GM21619 (cell line): ENCODE measurements at regions not wholly inside any gene's neighbourhood (a gene's known extent, or its start where the extent isn't known, plus 50 kb on each side); places are given as distances from the start of the nearest gene placed in this dataset.
"Not testable (repeated sequence)": the region's sequence is repeated elsewhere in the genome, so short reads cannot be mapped to it uniquely, and the experiment has no call there.

ENCODE experiments used
- ATAC-seq: cut with Tn5 transposase; IDR thresholded peaks from one replicate; pipeline ENCODE4 v1.9.1; 2021; ENCODE audit not compliant: unreplicated experiment

- ATAC-seq: no peak
Measured at GRCh38 chr3:152658977-152659720, 175.8 kb upstream of the P2RY1 start.

DNA sequence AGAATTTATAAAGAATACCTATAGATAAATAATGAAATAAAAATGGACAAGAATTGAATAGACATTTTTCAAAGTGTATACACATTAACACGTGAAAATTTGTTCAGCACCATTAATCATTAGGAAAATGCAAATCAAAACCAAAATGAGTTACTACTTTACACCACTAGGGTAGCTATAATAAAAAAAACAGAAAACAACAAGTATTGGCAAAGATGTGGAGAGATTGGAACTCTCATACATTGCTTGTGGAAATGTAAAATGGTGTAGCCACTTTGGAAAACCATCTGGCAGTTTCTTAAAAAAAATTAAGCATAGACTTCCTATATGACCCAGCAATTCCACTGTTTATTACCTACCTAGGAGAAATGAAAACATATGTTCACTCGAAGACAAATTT lies 172.8 kb upstream of the P2RY1 start:
- ATAC-seq: no peak

DNA sequence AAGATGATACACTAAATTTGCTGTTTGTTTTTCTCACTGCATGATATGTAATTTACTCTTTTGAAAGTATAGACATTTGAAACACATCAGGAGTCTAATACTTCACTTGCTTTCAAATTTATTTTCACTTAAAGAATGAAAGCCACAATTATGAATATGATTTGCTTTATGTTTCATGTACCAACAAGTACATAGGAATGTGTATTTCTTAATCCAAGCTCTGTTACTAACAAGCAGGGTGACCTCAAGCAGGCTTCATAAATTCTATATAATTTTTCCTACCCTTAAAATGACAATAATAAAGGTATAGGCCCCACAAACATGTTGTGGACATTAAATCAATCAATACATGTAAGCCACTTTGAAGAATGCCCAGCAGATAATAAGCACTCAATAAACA lies 170.2 kb upstream of the P2RY1 start:
- no peak for ATAC-seq

DNA sequence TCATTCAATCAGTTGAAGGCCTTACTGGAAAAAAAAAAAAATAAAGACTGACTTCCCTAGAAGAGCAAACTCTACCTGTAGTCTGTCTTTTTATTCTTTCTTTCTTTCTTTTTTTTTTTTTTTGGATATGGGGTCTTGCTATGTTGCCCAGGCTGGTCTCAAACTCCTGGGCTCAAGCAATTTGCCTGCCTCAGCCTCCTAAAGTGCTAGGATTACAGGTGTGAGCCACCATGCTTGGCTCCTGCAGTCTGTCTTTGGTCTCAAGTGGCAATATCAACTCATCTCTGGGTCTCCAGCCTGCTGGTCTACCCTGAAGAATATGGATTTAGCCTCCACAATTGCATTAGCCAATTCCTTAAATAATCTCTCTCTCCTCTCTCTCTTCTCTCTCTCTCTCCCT lies 167.7 kb upstream of the P2RY1 start:
- ATAC-seq: no peak

DNA sequence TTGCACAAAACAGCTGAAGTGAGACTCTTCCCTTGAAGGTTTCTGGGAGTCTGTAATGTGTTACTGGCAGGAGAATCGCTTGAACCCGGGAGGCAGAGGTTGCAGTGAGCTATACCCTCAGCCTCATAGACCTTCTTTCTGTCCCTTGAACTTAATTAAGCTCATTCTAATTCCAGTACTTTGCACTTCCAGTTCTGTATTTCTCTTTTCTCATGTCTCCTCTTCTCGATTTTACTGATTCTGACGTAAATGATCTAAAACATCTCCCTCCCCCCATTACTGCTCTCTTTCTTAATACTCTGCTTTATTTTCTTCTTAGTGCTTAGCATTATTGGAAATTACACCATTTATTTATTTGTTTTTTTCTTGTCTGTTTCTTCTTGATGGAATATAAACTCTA lies 165.4 kb upstream of the P2RY1 start:
- no peak for ATAC-seq

GRCh38 chr3:152671446-152672319 lies 163.2 kb upstream of the P2RY1 start:
- ATAC-seq: no peak

GRCh38 chr3:152672320-152672649 lies 162.6 kb upstream of the P2RY1 start:
- ATAC-seq: no peak

GRCh38 chr3:152676810-152677379 lies 158.0 kb upstream of the P2RY1 start:
- no peak for ATAC-seq

DNA sequence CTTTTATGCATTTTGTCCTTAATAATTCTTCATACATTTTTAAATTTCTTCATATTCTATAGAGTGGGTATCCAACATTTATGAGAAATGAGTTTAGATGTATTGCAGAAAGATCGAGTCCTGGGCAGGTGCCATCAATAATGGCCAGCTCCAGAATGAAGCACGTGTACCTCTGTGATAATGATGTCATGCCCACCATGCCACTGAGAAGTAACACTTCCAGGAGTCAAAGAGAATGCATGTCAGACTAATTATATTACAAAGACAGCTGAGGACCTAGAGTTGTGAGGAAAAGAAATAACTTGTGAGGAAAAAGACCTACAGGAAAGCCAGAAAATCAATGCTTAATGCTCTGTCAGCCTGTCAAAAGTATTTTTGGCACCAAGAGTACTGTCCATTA lies 157.4 kb upstream of the P2RY1 start:
- ATAC-seq: no peak

GRCh38 chr3:152682477-152682876 lies 152.5 kb upstream of the P2RY1 start:
- no peak for ATAC-seq

GRCh38 chr3:152683521-152683999 lies 151.4 kb upstream of the P2RY1 start:
- ATAC-seq: no peak

DNA sequence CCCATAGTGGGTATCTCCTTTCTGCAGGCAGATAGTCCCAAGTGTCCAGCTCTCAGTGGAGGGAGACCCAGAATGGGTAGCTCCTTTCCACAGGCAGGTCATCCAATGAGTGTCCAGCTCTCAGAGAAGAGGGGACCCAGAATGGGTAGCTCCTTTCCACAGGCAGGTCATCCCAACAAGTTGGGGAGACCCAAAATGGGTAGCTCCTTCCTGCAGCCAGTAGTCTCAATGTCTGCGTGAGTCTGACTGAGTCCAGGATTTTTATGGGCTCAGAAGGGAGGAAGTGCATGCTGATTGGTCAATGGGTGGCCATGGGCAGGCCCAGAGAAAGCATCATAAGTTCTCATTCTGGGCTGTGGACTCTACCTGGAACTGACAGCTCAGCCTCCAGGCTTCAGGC lies 150.7 kb upstream of the P2RY1 start:
- no peak for ATAC-seq

DNA sequence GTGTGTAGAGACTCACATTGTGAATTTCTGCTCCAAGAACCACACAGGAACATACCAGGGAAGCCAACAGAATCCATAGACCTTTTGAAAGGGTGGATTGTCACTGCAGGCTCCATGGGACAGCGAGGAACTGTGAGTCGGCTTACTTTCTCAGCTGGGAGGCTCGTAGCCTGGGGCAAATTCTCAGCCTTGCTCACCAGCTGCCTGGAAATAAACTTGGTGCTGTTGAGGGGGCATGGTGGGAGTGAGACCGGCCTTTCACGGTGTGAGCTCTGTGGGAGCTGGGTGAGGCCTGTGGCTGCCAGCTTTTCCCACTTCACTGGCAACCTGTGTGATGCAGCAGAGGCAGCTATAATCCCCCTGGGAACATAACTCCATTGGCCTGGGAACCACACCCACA lies 146.6 kb upstream of the P2RY1 start:
- ATAC-seq: no peak

DNA sequence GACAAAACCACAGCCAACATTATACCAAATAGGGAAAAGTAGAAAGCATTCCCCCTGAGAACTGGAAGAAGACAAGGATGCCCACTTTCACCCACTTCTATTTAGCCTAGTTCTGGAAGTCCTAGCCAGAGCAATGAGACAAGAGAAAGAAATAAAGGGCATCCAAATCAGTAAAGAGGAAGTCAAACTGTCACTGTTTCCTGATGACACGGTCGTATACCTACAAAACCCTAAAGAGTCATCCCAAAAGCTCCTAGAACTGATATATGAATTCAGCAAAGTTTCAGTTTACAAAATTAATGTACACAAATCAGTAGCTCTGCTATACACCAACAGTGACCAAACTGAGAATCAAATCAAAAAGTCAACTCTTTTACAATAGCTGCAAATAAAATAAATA lies 142.6 kb upstream of the P2RY1 start:
- not testable (repeated sequence) for ATAC-seq

DNA sequence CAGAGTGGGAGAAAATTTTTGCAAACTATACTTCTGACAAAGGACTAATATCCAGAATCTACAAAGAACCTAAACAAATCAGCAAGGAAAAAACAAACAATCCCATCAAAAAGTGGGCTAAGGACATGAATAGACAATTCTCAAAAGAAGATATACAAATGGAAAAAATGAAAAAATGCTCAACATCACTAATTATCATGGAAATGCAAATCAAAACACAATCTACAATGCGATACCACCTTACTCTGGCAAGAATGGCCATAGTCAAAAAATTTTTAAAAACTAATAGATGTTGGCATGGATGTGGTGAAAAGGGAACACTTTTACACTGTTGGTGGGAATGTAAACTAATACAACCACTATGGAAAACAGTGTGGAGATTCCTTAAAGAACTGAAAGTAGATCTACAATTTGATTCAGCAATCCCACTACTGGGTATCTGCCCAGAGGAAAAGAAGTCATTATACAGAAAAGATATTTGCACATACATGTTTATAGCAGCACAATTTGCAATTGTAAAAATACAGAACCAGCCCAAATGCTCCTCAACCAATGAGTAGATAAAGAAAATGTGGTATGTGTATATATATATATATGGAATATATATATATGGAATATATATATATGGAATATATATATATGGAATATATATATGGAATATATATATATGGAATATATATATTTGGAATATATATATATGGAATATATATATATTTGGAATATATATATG lies 141.2 kb upstream of the P2RY1 start:
- ATAC-seq: not testable (repeated sequence)

GRCh38 chr3:152695840-152696239 lies 139.1 kb upstream of the P2RY1 start:
- ATAC-seq: no peak

GRCh38 chr3:152696962-152697361 lies 138.0 kb upstream of the P2RY1 start:
- no peak for ATAC-seq

DNA sequence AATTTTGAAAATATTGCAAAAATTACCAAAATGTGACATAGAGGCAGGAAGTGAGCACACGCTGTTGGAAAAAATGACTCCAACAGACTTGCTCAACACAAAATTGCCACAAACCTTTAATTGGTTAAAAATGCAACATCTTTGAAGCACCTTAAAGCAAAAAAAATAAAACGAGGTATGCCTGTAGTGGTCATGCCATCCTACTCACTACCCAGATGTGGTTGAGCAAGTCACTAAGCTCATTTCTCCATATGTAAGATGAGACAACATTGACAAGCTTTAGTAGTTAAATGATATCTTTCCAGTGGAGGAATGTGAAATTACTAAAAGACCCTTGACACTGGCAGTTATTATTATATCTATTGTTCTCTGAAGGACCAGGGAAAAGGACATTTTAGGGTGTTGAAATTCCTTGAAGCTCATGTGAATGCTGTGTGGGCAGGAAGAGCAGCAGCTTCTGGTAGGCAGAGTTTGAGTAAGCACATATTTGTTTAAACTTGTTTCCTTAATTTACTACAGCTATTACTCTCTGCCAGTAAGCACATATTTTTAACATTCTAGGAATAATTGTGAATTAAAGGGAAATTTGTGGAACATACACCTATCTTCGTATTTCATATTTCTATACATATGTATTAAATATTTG lies 131.6 kb upstream of the P2RY1 start:
- no peak for ATAC-seq

- ATAC-seq: no peak
Measured at GRCh38 chr3:152706991-152707713, 127.8 kb upstream of the P2RY1 start.

DNA sequence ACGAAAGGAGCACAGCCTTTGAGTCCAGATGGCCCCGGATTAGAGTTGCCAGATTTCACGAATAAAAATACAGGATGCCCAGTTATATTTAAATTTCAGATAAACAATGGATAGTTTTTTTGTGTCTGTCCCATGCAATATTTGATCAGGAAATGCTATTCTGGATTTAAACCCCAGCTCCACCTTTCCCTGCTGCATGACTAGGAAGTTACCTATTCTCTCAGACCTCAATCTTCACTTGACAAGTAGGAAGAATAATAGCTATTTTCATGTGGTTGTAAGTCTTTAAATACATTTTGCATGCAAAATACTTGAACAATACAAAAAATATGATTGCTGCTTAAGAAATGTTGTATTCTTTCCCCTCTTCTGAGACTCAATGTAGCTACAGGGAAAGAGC lies 125.3 kb upstream of the P2RY1 start:
- ATAC-seq: no peak
